Endodermal cell (in vitro differentiated cells): ENCODE measurements at regions not wholly inside any gene's neighbourhood (a gene's known extent, or its start where the extent isn't known, plus 50 kb on each side); places are given as distances from the start of the nearest gene placed in this dataset.

Experiments used
- DNase-seq: peaks from one replicate; pipeline ENCODE4 v3.0.0-alpha.2; 2017
- H3K27ac ChIP-seq: 2 replicates; pipeline ENCODE4 v1.5.1; 2013; ENCODE audit warnings: mild to moderate bottlenecking, low read depth, low read length, moderate library complexity
- H3K27me3 ChIP-seq: 2 replicates; pipeline ENCODE4 v1.6.1; 2013; ENCODE audit warnings: mild to moderate bottlenecking, low read length, moderate library complexity; ENCODE audit not compliant: insufficient read depth, control insufficient read depth, poor library complexity, severe bottlenecking
- H3K36me3 ChIP-seq: 2 replicates; pipeline ENCODE4 v1.7.0; 2013; ENCODE audit warnings: mild to moderate bottlenecking, low read length, moderate library complexity; ENCODE audit not compliant: control insufficient read depth, insufficient read depth
- H3K4me1 ChIP-seq: one replicate; pipeline ENCODE4 v1.7.0; 2013; ENCODE audit warnings: low read length; ENCODE audit not compliant: control insufficient read depth, insufficient read depth
- H3K4me3 ChIP-seq: 2 replicates; pipeline ENCODE4 v1.5.1; 2013; ENCODE audit warnings: mild to moderate bottlenecking, low read length, moderate library complexity
- H3K9ac ChIP-seq: 2 replicates; pipeline ENCODE4 v1.6.1; 2013; ENCODE audit warnings: mild to moderate bottlenecking, low read length, moderate library complexity; ENCODE audit not compliant: poor library complexity, severe bottlenecking; ENCODE audit errors: extremely low read depth
- H3K9me3 ChIP-seq: 2 replicates; pipeline ENCODE4 v1.6.1; 2013; ENCODE audit warnings: mild to moderate bottlenecking, low read length, moderate library complexity; ENCODE audit not compliant: control insufficient read depth
- H3K27ac Mint-ChIP-seq: 2 replicates; pipeline ENCODE4 v1.8.0; 2020; ENCODE audit warnings: mixed read lengths
- H3K27me3 Mint-ChIP-seq: 2 replicates; pipeline ENCODE4 v1.8.0; 2021; ENCODE audit warnings: mild to moderate bottlenecking, mixed read lengths; ENCODE audit not compliant: insufficient read depth
- H3K36me3 Mint-ChIP-seq: 2 replicates; pipeline ENCODE4 v1.8.0; 2020; ENCODE audit warnings: low read depth, mixed read lengths
- H3K4me1 Mint-ChIP-seq: 2 replicates; pipeline ENCODE4 v1.8.0; 2020; ENCODE audit warnings: mixed read lengths
- H3K4me3 Mint-ChIP-seq: 2 replicates; pipeline ENCODE4 v1.8.0; 2020; ENCODE audit warnings: mild to moderate bottlenecking, moderate library complexity, mixed read lengths
- H3K9me3 Mint-ChIP-seq: 2 replicates; pipeline ENCODE4 v1.8.0; 2020; ENCODE audit warnings: mild to moderate bottlenecking, mixed read lengths
- WGBS, 2 experiments: methylation state at CpG; one replicate each; pipeline versions ENCODE4 v1.1.5 to v1.1.7; 2013; ENCODE audit warnings: missing lambda C conversion rate in 2 of 2, mixed read lengths in 1 of 2; ENCODE audit not compliant: insufficient coverage in 1 of 2, insufficient read length in 1 of 2; 5-methylcytosine and 5-hydroxymethylcytosine counted together
- TF ChIP-seq, protein P1 (sequence below): fragments of 200-600 bp; sonication (generic); conservative IDR thresholded peaks from 2 replicates; pipeline ENCODE4 v1.5.0; 2021; ENCODE audit warnings: antibody characterized with exemption, mild to moderate bottlenecking

GRCh38 chr22:27223317-27224177 is 566.2 kb downstream of the MIAT start:
- no peaks in the 10 kb centered on the region for H3K4me1 ChIP-seq
- Mint-ChIP-seq H3K4me1 (no peaks in the 10 kb centered on the region), H3K36me3 (no peaks in the 10 kb centered on the region), H3K4me3 (no peak overlapping the region), H3K9me3 (no peaks in the 10 kb centered on the region), H3K27me3 (peaks cover 29% of the 10 kb centered on the region), H3K27ac (no peak overlapping the region)
- WGBS, 2 experiments, result 65 to 83% methylated on average over 2 to 3 of the region's 3 CpGs
- no peak overlapping the region for H3K27ac ChIP-seq
- H3K9ac ChIP-seq, result no peak overlapping the region
- no peak for DNase-seq
- no peaks in the 10 kb centered on the region for H3K36me3 ChIP-seq
- H3K9me3 ChIP-seq, result peaks cover 7% of the 10 kb centered on the region
- TF ChIP-seq, protein P1, sequence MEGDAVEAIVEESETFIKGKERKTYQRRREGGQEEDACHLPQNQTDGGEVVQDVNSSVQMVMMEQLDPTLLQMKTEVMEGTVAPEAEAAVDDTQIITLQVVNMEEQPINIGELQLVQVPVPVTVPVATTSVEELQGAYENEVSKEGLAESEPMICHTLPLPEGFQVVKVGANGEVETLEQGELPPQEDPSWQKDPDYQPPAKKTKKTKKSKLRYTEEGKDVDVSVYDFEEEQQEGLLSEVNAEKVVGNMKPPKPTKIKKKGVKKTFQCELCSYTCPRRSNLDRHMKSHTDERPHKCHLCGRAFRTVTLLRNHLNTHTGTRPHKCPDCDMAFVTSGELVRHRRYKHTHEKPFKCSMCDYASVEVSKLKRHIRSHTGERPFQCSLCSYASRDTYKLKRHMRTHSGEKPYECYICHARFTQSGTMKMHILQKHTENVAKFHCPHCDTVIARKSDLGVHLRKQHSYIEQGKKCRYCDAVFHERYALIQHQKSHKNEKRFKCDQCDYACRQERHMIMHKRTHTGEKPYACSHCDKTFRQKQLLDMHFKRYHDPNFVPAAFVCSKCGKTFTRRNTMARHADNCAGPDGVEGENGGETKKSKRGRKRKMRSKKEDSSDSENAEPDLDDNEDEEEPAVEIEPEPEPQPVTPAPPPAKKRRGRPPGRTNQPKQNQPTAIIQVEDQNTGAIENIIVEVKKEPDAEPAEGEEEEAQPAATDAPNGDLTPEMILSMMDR, result no peak
- no peak overlapping the region for H3K4me3 ChIP-seq
- H3K27me3 ChIP-seq, result no peaks in the 10 kb centered on the region

GRCh38 chr22:27224485-27225374 is 567.3 kb downstream of the MIAT start:
- TF ChIP-seq, protein P1, result no peak
- Mint-ChIP-seq H3K4me1 (no peaks in the 10 kb centered on the region), H3K27me3 (peaks cover 27% of the 10 kb centered on the region), H3K27ac (no peak overlapping the region), H3K9me3 (no peaks in the 10 kb centered on the region), H3K36me3 (no peaks in the 10 kb centered on the region), H3K4me3 (no peak overlapping the region)
- Histone ChIP-seq H3K27me3 (no peaks in the 10 kb centered on the region), H3K4me1 (no peaks in the 10 kb centered on the region), H3K9ac (no peak overlapping the region), H3K36me3 (no peaks in the 10 kb centered on the region), H3K9me3 (peaks cover 7% of the 10 kb centered on the region), H3K4me3 (no peak overlapping the region), H3K27ac (no peak overlapping the region)
- DNase-seq, result no peak
- 83 to 85% methylated on average over 15 to 17 of the region's 18 CpGs for WGBS, 2 experiments

DNA sequence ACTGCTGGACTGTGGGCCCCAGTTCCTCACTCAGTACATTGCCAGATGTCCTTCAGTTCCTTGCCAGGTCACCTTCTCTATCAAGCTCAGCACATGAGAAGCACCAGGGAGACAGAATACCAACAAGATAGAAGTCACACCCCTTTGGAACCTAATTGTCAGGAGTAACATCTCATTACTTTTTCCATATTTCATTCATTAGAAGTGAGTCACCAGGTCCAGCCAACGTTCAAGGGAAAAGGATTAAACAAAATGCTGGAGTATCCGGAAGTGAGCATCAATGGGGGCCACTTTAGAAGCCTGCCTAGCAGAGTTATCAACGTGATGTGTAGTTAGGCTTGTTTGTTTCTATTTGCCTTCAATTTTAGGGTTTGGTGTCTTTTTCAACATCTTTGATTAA is 569.3 kb downstream of the MIAT start:
- no peak overlapping the region for H3K27ac ChIP-seq
- no peak for DNase-seq
- no peaks in the 10 kb centered on the region for H3K36me3 Mint-ChIP-seq
- H3K9ac ChIP-seq, result no peak overlapping the region
- H3K4me3 Mint-ChIP-seq, result no peak overlapping the region
- no peaks in the 10 kb centered on the region for H3K4me1 ChIP-seq
- H3K9me3 ChIP-seq, result peaks cover 7% of the 10 kb centered on the region
- 86 to 91% methylated on average over 2 to 3 of the region's 3 CpGs for WGBS, 2 experiments
- peak overlapping the region; percentile 19 for H3K27ac Mint-ChIP-seq
- H3K36me3 ChIP-seq, result no peaks in the 10 kb centered on the region
- no peak overlapping the region for H3K4me3 ChIP-seq
- no peaks in the 10 kb centered on the region for H3K9me3 Mint-ChIP-seq
- no peaks in the 10 kb centered on the region for H3K4me1 Mint-ChIP-seq
- no peaks in the 10 kb centered on the region for H3K27me3 ChIP-seq
- TF ChIP-seq, protein P1, result no peak
- peaks cover 27% of the 10 kb centered on the region for H3K27me3 Mint-ChIP-seq
